GM19351 (cell line): ENCODE measurements at regions not wholly inside any gene's neighbourhood (a gene's known extent, or its start where the extent isn't known, plus 50 kb on each side); places are given as distances from the start of the nearest gene placed in this dataset.
"Not testable (repeated sequence)": the region's sequence is repeated elsewhere in the genome, so short reads cannot be mapped to it uniquely, and the experiment has no call there.

Source experiments
- ATAC-seq: cut with Tn5 transposase; IDR thresholded peaks from one replicate; pipeline ENCODE4 v1.9.1; 2021; ENCODE audit warnings: mild to moderate bottlenecking, moderate library complexity; ENCODE audit not compliant: unreplicated experiment

- ATAC-seq, result not testable (repeated sequence)
Observed at GRCh38 chr9:40097992-40098391, 742.5 kb downstream of the SPATA31A1 start.

GRCh38 chr9:40106003-40106782 lies 750.7 kb downstream of the SPATA31A1 start:
- not testable (repeated sequence) for ATAC-seq

DNA sequence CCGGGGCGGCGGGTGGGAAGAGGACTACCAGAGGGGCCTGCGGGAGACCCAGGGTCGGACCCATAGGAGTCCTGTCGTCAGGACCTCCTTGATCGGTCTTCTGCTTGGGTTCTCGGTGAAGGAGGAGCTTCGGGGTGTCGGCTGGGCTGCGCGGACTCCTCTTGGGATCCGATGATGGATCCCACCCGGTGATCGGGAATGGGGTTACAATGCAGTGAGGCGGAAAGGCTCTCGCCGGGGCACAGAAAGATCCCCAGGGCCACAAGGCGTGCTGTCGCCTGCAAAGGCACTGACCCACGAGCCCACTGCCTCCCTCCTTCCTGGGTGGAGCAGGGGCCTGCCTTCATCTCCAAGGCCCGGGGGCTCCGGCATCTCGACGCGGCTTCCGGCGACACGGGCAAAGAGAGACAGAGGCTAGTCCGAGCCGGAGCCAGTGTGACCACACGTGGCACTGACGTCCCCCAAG lies 751.3 kb downstream of the SPATA31A1 start:
- not testable (repeated sequence) for ATAC-seq

GRCh38 chr9:40107251-40107650 lies 751.8 kb downstream of the SPATA31A1 start:
- ATAC-seq, result not testable (repeated sequence)

GRCh38 chr9:40108465-40108864 lies 753.0 kb downstream of the SPATA31A1 start:
- not testable (repeated sequence) for ATAC-seq

GRCh38 chr9:40110751-40111150 lies 755.3 kb downstream of the SPATA31A1 start:
- not testable (repeated sequence) for ATAC-seq

- ATAC-seq, result not testable (repeated sequence)
Observed at GRCh38 chr9:40111571-40111970, 756.1 kb downstream of the SPATA31A1 start.

DNA sequence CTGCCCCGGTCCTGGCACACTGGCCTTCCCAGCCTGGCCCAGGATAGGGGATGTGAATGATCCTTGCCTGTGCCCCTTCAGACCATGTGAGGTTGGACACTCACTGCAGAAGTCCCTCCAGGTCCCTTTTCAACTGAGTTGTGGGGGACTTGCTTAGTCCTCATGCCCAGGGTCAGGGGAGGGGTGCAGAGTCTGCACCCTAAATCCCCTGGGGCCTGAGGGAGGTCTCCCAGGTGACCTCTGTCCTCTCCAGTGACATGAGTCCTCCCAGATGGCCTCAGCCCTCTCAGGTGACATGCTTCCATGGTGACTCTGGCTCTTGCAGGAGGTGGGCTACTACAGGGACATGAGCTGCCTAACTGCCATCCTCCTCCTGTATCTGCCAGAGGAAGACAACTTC lies 775.1 kb downstream of the SPATA31A1 start:
- ATAC-seq, result not testable (repeated sequence)

DNA sequence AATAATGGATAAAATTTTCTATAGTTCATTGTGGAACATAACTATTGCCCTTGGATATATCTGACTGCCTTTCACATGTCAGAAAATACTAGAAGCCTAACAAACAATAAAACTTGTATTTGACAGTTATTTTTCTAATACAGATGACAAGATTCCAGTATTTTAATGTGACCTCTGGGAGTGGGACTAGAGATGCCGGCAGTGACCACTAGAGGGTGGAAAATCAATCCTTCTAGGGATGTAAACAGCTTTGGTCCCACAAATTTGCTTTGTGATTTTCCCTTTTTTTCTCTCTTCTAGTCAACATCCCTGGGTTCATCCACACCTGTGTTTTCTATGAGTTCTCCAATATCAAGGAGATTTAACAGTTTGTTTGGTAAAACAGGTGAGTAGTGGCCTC lies 813.7 kb downstream of the SPATA31A1 start:
- ATAC-seq, result peak; percentile 87

DNA sequence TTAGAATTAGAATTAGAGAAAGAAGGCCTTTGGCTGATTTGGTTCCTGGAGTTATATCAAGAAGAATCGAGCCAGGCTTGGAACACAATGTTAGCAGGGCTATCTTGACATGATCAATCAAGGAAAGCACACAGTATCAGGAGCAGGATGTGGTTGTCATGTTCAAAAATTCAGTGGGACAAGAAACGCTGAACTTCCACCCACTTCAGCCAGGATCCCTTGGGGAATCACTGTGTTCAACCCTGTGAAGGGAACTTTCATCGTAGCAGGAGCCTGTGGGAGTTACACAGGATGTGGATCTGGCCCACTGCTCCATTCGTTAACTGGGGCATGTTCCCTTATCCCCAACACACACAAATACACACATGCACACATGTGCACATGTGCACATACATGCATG lies 817.8 kb downstream of the SPATA31A1 start:
- ATAC-seq, result not testable (repeated sequence)

DNA sequence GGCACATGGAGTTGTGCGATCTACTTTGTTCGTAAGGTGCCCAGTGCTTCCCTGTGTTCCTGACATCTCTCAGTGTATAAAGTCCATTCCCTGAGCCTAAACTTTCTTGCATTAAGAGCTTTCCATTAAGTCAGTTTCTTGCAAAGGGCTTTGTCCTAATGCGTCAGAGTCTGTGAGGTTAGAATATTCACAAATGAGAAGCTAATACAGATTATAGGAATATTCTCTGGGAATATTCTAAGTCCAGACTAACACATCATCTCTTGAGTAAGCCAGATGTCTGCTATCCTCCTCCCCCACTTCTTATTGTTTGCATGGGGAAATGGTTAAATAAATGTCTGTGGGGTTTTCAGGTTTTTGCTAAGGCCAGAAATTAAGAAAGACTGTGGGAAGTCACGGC lies 818.6 kb downstream of the SPATA31A1 start:
- ATAC-seq, result not testable (repeated sequence)

DNA sequence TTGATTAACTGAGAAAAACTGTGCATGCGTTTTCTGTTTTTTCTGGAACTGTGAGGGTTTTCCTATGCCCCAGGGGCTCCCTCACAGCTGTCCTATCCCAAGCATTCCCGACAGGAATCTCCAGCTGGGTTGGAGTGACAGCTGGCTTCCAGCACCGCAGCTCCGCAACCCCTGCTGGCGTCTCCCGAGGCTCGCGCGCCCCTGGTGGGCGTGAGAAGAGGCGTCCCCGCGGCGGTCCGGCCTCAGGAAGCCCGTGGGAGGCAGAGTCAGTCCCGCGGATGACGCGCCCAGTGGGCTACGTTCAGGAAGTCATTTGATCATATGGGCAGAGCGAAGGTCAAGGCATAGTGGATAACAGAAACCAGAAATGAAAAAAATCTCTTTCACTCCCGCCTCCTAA lies 821.9 kb downstream of the SPATA31A1 start:
- not testable (repeated sequence) for ATAC-seq

DNA sequence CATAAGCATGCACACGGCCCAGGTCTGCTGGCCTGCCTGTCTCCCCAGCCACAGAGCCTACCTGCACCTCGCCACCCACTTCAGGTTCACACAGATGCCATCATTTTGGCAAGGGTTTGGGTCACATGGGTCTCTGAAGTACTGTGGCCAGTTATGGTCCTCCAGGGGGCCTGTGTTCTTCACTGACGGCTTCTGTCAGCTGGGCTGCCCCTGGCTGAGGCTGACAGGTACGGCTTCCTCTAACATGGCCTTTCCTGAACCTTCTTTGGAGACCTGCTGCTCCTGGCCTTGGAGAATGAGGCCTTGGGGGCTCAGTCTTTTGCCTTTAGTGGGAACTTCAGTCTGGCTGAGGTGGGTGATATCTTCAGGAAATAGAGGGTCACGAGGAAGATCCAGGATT lies 835.9 kb downstream of the SPATA31A1 start:
- ATAC-seq, result not testable (repeated sequence)

GRCh38 chr9:40192162-40192561 lies 836.7 kb downstream of the SPATA31A1 start:
- ATAC-seq, result not testable (repeated sequence)

GRCh38 chr9:40196165-40196714 lies 840.8 kb downstream of the SPATA31A1 start:
- ATAC-seq, result not testable (repeated sequence)

- ATAC-seq, result not testable (repeated sequence)
Observed at GRCh38 chr9:40196803-40197202, 841.3 kb downstream of the SPATA31A1 start.

DNA sequence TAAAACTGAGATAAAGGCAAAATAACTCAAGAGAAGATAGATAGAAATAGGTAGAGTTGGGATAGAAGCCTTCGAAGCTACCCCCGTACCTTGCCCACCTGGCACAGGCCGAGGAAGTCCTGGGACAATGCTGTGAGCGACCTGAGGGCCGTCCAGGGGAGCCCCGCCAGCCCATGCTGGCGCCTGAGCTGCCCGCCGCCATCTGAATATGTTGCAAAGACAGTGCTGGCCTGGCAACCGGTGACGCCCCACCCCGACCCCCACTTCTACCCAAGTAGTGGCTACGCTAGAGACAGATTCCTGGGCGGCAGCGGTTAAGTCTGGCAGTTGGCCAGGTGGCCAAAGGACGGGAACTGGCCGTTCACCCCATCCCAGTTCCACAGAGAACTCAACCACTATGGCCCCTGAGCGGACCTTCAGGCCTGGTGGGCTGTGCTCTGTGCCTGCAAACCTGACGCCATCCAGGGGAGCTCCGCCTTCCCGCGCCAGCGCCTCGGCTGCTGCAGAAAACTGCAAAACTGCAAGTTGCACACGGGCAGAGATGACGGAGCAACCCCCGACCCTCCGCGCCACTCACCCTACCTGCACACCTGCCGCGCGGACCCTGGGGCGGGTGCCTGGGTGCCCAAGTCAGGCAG lies 866.2 kb downstream of the SPATA31A1 start:
- not testable (repeated sequence) for ATAC-seq

GRCh38 chr9:40222617-40223200 lies 867.2 kb downstream of the SPATA31A1 start:
- not testable (repeated sequence) for ATAC-seq

DNA sequence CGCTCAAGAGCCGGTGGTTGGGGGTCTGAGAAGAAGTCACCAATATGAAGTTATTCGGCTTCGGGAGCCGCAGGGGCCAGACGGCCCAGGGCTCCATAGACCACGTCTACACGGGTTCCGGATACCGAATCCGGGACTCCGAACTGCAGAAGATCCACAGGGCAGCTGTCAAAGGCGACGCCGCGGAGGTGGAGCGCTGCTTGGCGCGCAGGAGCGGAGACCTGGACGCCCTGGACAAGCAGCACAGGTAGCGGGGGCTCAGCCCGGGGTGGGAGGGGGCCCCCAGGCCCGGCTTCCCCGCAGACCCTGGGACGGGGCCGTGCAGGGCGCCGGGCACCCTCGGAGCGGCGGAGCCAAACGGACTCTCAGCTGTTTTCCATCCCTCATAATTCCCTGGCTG lies 867.9 kb downstream of the SPATA31A1 start:
- not testable (repeated sequence) for ATAC-seq
